NB4 (cell line): ENCODE measurements at regions not wholly inside any gene's neighbourhood (a gene's known extent, or its start where the extent isn't known, plus 50 kb on each side); places are given as distances from the start of the nearest gene placed in this dataset.
"Not testable (repeated sequence)": the region's sequence is repeated elsewhere in the genome, so short reads cannot be mapped to it uniquely, and the experiment has no call there.

Experiments used
- DNase-seq: peaks from one replicate; pipeline ENCODE4 v3.0.0; 2010; ENCODE audit warnings: low read depth
- H3K4me3 ChIP-seq: one replicate; pipeline ENCODE4 v1.5.1; 2011; ENCODE audit warnings: mild to moderate bottlenecking, low read depth, low read length, moderate library complexity
- CTCF ChIP-seq: IDR thresholded peaks from one replicate; pipeline ENCODE4 v1.5.1; 2012; ENCODE audit warnings: low read depth, low read length
- MAX ChIP-seq: IDR thresholded peaks from 2 replicates; pipeline ENCODE4 v1.6.1; 2011; ENCODE audit warnings: low read depth, low read length
- MYC ChIP-seq: IDR thresholded peaks from 2 replicates; pipeline ENCODE4 v1.6.1; 2011; ENCODE audit warnings: low read depth, low read length
- POLR2A ChIP-seq: IDR thresholded peaks from 2 replicates; pipeline ENCODE4 v1.6.1; 2011; ENCODE audit warnings: mild to moderate bottlenecking; ENCODE audit not compliant: insufficient read length; ENCODE audit errors: extremely low read depth

DNA sequence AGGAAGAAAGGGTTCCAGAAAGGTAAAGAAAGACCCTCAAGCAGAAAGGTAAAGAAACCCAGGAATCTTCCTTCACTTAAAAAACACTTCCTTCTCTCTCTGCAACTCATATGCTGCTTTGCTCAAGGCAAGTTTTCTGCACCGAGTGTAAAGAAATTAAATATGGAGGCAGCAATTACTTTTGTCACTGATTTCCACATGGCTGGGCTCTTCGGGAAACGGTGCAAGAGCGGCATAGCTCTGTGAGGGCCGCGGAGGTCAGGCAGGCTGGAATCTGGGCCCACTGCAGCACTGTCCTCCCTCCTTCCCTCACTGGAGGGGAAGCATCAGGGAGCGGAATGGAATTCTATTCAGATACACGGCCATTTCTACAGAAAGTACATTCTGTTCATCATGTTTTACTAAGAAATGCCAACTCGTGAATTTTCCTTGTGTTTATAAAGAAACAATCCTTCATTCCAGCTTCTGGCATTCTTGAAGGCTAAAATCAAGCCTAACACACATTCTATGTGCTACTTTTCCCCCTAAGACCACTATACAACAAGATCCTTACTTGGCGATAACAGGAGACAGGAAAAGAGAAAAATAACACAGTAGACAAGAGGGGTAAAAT is 212.2 kb downstream of the SIPA1L2 start:
- DNase-seq, result no peak
- H3K4me3 ChIP-seq, result no peak overlapping the region
- TF ChIP-seq MYC (no peak), MAX (no peak), POLR2A (no peak), CTCF (no peak)

GRCh38 chr1:232416026-232416568 is 213.8 kb downstream of the SIPA1L2 start:
- no peak for TF ChIP-seq POLR2A
- no peak for TF ChIP-seq MAX
- H3K4me3 ChIP-seq, result no peak overlapping the region
- no peak for DNase-seq

DNA sequence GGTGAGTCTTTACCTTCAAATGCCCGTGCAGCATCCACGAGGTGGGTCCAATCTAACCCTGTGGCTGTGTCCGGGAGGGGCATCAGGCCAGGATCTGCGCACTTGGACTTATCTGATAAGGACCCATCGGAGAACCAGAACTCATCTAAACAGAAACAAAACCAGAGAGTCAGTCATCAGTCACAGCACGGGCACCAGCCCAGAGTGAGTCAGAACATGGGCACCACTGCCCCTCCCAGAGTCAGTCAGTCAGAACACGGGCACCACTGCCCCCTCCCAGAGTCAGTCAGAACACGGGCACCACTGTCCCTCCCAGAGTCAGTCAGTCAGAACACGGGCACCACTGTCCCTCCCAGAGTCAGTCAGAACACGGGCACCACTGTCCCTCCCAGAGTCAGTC is 214.5 kb downstream of the SIPA1L2 start:
- DNase-seq, H3K4me3 ChIP-seq: not testable (repeated sequence)

DNA sequence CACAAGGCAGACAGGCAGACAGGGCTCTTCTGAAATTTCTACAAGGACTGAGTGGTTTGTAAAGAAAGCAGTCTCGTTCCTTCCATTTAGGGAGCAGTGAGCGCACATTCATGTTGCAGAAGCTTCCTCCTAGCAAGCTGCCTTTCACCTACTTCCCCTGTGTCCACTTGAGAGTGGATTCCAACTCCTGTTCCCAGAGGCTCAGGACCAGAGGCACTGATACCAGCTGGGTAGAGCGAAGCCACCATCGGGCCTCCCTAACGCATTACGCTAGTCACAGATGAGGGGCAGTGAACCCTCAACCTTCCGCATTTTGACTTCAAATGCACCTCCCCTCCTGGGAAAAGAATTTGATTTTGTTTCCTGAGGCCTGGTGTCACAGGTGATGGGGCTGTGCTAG is 215.8 kb downstream of the SIPA1L2 start:
- no peak for DNase-seq

GRCh38 chr1:232413674-232414073 is 216.3 kb downstream of the SIPA1L2 start:
- no peak for TF ChIP-seq MAX
- TF ChIP-seq POLR2A, result no peak
- no peak for TF ChIP-seq CTCF
- TF ChIP-seq MYC, result no peak
- H3K4me3 ChIP-seq, result no peak overlapping the region
- peak; percentile 14 for DNase-seq

More for the DNA sequence above, 215.8 kb downstream of the SIPA1L2 start:
- TF ChIP-seq POLR2A (no peak), CTCF (no peak), MYC (no peak), MAX (no peak)
- H3K4me3 ChIP-seq, result no peak overlapping the region

- TF ChIP-seq POLR2A (no peak), CTCF (no peak), MYC (no peak), MAX (no peak)
- no peak for DNase-seq
- H3K4me3 ChIP-seq, result no peak overlapping the region
Observed at GRCh38 chr1:232409584-232409983, 220.3 kb downstream of the SIPA1L2 start.

DNA sequence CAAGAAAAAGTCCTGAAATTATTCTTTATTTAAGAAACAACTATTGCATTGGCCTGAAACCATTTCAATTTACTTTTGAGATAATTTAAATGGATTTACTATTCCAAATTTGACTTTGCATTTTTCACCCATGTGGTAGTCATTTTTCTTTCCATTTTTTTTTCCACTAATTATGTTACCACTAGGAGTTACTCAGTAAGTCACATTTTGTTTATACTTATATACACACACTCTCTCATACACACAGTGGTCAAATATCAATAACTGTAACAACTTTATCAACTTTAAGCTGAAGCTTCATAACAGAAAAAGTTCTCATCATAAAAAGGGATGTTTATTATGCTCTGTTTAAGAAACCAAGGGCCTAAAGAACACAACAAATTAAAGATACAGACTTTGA is 222.8 kb downstream of the SIPA1L2 start:
- H3K4me3 ChIP-seq, result no peak overlapping the region
- TF ChIP-seq MYC, result no peak
- TF ChIP-seq POLR2A, result no peak
- no peak for TF ChIP-seq MAX
- no peak for TF ChIP-seq CTCF
- no peak for DNase-seq
